Head of caudate nucleus (tissue), 42 donors: ENCODE measurements at regions not wholly inside any gene's neighbourhood (a gene's known extent, or its start where the extent isn't known, plus 50 kb on each side); places are given as distances from the start of the nearest gene placed in this dataset.
"Not testable (repeated sequence)": the region's sequence is repeated elsewhere in the genome, so short reads cannot be mapped to it uniquely, and the experiment has no call there.

Source experiments
- DNase-seq, 42 donors: peaks; one replicate each; pipeline versions ENCODE4 v3.0.0 to v3.0.0-alpha.2; 2020 to 2021; ENCODE audit warnings: mixed read lengths in 7 of 42
- intact Hi-C: fragments of 100-400 bp; cut with DNase I; formaldehyde crosslinking; loops from one replicate; pipeline ENCODE4 v1.15.0; 2022

DNA sequence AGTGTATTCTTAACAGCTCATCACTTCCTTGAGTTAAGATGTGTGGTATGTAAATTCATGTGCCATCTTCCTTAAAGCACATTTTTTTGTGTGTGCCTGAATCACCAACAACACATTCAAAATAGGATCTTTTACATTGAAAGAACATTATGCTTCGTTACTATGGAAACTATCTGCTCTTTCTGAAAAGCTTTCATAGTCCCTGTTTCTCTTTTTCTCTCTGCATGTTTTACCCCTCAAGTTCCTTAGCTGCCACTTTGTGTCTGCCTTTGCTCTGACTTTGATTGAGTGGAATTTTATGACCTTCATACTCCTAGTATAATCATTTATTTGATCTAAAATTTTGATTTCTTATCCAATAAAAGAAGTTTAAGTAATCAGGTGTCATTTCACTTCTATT lies 880.3 kb upstream of the FOXG1 start:
- intact Hi-C loops = no loop called here
- DNase-seq = no peak

DNA sequence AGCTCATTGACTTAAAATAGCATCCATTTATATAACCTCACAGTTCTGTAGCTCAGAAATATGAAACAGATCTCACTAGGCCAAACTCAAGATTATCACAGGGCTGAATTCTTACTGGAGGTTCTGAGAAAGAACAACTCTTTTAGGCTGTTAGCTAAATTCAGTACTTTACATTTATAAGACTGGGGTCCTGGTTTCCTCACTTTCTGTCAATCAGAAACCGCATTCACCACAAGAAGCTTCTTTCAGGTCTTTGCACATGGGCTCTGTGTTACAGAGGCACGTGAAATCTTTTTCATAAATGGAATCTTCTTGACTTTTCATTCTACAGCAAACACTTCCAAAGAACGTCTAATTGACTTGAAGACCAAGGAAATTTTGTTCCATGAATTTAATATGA lies 876.3 kb upstream of the FOXG1 start:
- intact Hi-C loops = no loop called here
- no peak for DNase-seq

DNA sequence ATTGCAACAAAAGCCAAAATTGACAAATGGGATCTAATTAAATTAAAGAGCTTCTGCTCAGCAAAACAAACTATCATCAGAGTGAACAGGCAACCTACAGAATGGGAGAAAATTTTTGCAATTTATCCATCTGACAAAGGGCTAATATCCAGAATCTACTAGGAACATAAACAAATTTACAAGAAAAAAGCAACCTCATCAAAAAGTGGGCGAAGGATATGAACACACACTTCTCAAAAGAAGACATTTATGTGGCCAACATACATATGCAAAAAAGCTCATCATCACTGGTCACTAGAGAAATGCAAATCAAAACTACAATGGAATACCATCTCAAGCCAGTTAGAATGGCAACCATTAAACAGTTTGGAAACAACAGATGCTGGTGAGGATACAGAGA lies 858.1 kb upstream of the FOXG1 start:
- intact Hi-C loops, DNase-seq: not testable (repeated sequence)

DNA sequence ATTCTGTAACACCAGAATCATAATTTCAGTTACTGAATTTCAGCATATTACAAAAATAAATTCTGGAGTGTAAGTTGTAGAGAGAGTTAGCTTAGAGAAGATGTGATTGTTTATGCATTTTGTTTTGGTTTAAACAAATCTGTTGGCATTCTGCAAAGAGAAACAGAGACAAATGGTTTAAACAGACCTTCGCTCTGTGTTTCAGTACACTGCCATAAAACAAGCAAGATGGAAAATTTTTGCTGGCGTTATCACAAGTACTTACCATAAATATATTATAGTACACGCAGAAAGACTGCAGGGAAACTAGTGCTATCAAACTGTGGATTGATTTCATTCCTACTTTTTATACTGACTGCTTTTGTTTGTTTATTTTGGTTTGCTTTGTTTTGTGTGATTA lies 850.3 kb upstream of the FOXG1 start:
- DNase-seq = no peak
- intact Hi-C loops = no loop called here

DNA sequence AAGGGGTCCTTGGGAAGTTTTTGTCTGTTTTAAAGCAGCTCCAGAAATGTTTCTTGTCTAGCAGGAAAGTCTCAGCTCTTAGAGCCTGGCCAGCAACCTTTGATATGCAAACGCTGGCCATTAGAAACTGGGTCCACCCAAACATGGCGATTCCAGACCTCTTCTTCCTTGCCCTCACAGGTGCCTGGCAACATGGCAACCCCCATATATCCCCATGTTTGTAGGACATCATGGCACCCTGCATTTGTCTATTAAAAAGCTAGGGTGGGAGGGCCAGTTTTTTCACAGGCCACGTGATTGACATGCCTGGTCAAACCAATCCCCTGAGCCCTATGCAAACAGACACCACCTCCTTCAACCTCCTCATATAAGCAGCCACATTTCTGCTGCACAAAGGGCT lies 848.7 kb upstream of the FOXG1 start:
- DNase-seq = no peak
- intact Hi-C loops = no loop called here

DNA sequence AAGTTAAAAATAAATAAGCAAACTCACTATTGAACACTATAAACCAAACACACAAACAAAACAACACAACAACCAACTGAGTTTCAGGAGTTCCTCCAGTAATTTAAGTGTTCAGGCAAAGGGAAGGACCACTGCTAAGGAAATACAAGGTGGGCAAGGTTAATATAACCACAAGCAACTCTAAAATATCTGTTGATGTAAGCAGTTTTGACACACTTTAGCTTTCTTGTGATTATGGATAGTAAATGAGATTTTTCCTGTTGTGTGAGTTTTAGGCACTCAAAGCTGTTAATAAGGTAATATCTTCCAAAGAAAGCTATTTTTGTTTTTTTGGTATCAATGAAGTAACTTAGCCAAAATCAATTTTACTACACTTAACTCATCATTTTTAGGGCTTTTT lies 839.1 kb upstream of the FOXG1 start:
- intact Hi-C loops = no loop called here

DNA sequence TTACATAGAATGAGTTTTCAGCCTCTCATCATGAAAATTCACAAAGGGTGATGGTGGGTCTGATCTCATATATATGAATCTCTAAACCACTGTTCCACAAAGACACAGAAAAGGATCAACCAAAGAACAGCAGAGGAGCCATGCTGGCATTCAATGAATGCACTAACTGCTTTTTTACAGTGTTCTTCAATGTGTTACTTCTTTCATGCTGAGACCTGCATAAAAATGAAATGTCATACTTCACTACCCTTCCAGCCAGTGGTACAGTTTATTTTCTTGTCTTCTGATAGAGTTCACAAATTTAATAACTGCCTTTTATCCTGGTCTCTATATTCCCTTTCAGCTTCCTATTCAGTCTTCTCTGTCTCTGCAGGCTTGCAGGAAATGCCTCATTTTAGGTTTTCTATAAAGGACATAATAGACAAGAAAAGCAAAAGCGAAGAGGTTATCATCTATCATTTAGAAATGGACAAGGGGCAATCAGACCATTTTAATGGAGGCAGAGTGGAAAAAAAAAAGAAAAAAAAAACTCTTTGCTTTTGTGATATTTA lies 836.7 kb upstream of the FOXG1 start:
- no peak for DNase-seq
- intact Hi-C loops = no loop called here

More for the DNA sequence above, 839.1 kb upstream of the FOXG1 start:
- DNase-seq = no peak

DNA sequence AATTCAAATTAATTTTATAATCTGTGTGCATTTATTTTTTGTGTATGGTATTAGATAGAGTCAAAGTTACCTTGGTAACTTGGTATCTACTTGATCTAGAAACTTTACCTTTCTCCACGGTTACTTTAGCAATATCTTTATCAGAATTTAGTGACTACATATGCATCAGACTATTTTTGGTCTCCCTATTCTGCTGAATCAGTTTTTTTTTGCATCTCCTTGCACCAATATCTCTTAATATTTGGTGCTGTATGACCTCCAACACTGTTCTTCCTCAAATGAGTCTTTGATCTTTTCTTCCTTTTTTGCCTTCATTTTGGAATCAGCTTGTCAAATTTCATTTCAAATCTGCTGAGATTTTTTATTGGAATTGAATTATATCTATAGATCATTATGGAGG lies 828.2 kb upstream of the FOXG1 start:
- no peak for DNase-seq
- intact Hi-C loops = no loop called here

DNA sequence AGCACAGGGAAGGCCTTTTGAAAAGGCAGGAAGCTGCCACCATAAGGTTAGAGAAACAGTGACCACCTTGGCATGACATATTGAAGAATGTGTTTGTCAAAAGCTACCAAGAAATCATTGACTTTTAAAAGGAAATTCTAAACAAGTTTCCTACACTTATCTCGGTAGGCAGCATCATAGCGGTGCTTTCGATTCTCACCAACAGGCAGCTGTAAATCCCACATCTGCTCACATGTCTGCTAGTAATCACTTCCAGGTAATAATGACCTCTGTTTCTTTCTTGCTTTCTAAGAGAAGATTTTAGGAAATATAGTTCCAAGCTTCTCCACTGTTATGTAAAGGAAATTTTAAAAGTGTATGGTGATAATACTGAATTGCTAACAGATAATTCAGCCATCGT lies 821.1 kb upstream of the FOXG1 start:
- intact Hi-C loops = no loop called here
- DNase-seq = no peak

DNA sequence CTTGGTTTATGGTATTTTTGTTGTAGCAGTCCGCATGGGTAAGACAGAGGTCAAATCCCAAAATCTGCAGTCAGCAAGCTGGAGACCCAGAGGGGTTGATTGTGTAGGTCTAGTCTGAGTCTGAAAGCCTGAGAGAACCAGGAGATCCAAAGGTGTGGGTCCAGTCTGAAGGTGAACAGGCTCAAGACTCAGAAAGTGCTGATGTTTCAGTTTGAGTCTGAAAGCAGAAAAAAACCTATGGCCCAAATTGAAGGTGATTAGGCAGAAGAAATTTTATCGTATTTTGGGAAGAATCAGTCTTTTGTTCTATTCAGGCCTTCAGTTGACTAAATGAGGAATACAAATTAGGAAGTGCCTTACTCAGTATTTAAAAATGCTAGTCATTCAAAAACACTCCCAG lies 807.8 kb upstream of the FOXG1 start:
- intact Hi-C loops = no loop called here
- no peak for DNase-seq

DNA sequence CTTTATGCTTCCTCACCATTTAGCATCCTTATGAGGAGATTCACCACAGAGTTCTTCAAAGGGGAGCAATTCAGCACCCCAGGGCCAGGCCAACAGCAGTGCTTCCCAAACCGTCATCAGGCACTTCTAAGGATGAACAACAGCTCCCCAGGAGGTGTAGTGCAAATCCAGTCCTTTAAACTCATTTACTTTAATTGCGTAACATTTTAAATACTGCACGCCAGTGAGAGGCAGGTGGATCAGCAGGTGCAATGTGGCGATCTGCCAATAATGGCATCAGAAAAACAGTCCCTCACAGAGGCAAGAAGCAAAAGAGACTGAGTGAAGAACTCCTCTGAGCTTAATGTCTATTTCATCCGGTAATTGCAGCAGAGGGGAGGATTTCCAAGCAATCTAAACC lies 770.9 kb upstream of the FOXG1 start:
- intact Hi-C loops = no loop called here
- DNase-seq = no peak

DNA sequence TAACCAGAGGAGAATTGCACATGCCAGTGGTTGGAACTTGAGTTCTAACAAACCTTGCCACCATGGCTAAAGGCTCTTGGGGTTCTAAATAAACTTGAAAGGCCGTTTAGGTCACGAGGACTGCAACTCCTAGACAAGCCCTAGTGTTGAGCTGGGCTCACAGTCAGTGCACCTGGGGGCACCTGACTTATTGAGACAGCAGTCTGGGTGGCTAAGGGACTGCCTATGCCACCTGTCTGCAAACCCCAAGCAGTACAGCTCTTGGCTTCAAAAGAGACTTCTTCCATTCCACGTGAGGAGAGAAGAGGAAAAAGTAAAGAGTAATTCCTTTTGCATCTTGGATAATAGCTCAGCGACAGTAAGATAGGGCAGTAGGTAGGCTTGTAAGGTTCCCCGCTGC lies 765.6 kb upstream of the FOXG1 start:
- DNase-seq = no peak
- intact Hi-C loops = no loop called here

DNA sequence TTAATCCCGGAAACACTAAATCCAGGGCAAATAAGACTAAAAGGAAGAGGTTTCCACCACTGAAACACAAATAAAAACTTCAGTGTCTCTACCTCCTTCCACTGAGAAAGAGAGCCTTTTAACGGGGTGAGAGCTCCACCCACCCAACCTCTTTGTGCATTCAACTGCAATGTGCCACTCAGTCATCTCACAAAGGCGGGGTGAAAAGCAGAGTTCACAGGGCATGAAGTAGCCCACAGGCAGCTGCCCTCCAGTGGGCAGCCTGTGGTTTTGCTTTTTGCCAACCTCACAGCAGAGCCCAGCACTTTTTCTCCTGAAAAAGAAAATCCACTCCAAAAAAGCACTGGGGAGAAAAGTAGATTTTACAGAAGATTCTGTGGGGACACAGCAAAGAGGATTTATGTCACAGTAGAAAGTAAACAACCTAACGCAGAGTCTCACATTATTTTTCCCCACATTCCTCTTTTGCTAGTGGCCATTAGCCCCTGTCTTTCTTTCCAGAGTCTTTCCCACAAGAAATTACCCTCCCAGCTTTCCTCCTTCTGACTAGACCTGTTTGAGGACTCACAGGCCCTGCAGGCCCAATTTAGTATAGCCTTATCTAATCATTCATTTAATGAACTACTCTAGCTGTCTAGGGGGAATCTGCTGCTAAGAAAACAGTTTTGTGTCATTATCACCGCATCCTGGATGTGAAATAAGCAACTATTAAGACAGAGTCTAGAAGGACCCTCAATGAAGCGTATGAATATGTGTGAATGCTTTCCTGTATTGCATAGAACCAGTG lies 753.8 kb upstream of the FOXG1 start:
- intact Hi-C loops = no loop called here
- DNase-seq = no peak

DNA sequence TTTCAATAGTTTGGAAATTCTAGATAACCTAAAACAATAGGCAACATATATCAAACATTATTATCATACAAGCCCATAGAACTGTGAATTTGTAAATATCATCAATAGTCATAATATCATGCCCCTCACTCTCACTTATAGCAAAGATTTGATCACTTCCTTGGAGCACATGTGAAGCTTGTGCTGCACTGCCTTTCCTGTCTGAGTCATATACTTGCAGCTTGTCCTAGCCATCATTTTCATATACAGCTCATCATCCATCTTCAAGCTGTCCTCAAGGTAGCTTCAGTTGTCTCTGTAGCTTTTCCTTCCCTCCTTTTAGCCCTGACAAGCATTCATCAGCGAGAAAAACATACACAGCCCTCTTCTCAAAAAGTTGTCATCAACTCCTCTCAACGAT lies 746.5 kb upstream of the FOXG1 start:
- no peak for DNase-seq
- intact Hi-C loops = no loop called here

DNA sequence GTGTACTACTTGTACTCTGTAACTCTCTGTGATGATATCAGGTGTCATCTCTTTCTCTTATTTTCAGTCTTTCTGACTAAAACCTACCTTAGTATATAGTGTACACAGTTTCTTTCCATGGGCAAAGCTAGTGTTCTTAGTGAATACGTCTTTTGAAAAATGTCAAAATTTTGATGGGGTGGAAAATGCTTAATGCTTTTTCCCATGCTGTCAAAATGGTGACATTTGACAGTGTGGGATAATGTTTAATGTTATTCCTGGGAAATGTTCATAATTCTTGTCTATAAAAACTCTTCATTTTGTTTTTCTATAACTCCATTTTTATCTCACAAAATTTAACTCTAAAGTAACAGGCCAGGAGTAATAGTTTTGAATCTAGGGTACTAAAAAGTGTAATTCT lies 742.7 kb upstream of the FOXG1 start:
- no peak for DNase-seq
- intact Hi-C loops = no loop called here

DNA sequence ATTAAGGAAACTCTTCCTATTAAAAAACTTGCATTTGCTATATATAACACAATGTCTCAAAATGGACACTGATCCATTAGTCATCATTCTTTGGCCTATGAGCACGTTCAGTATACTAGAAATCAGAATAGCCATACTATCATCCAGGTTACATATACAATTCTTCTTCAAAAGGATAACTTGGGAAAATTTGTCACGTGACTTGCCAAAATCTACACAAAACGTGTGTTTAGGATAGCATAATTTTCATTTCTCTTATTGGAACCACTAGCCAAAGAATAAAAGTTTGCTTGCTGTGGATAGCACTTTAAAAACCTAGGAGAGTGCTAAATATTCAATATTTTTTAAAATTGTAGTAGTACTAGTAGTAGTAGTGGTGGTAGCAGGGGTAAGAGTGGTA lies 714.3 kb upstream of the FOXG1 start:
- DNase-seq = no peak

DNA sequence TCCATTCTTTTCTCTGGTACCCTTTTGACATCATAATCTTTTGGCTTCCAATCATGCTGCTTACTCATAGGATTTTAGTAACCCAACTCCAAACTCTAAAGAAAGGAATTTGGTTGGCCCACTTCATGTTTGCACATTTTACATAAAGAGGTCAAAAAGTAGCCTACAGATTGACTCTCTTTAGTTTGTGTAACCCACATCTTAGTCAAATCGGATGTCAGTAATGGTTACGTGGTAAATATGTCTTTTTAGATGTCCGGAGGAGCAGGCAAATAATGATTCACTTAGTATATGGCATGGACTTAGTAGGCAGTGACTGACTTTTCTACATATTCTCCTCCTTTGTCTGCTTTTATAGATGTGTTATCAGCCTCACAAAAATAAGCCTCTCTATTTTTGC lies 711.6 kb upstream of the FOXG1 start:
- intact Hi-C loops = no loop called here

More for the DNA sequence above, 714.3 kb upstream of the FOXG1 start:
- intact Hi-C loops = no loop called here

DNA sequence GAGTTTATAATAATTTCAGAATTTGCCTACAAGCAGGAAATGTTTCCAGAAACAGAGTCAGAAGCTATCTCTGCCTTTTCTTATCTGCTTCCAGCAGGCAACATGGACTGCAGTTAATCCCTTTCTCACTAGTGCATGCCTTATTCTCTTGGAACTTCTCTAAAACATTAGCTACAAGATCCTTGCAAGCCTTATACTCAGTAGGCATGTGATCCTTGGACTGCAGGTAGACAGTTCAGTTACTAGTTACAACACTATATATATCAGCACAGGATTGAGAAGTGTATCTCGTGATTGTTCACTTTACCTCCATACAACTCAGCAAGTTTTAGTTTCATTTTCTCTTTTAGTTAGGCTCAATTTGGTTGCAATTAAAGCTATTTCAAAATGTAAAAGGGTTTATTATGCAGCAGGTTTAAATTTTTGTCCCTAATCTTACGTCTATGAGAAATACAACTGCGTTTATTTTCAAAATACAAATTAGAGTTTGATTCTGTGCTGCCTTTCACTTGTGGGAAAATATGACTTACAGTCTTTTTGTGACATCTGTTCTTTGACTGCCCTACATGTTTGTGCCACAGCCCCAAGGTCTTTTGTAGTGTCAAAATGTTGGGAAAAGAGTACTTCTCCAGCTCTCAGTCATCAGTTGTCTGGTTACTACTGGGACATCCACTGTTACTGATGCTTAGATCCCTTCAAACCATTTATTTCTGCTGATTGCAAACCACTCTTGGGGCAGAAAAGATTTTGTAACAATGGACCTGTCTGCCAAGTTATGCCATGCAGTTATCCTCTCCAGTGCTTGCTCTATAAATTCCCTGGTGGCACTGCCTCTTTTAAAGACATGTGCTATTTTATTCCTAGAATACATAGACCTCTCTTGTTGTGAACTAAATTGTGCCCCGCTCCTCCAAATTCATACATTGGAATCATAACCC lies 709.0 kb upstream of the FOXG1 start:
- peak in 2 of 42 donors; percentile 1 to 3 for DNase-seq
- intact Hi-C loops = no loop called here

More for the DNA sequence above, 711.6 kb upstream of the FOXG1 start:
- DNase-seq = no peak

DNA sequence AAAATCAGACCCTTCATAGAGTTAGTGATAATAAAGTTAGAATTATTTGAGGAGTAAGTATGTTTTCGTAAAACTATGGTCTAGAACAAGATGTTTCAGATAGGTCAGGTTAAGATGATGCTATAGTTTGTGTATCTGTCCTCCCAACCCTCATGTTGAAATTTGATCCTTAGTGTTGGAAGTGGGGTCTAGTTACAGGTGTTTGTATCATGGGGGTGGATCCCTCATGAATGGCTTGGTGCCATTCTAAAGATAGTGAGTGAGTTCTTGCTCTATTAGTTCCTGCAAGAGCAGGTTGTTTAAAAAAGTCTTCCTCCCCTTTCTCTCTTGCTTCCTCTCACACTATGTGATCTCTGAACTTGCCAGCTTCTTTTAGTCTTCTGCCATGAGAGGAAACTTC lies 707.3 kb upstream of the FOXG1 start:
- intact Hi-C loops = no loop called here

DNA sequence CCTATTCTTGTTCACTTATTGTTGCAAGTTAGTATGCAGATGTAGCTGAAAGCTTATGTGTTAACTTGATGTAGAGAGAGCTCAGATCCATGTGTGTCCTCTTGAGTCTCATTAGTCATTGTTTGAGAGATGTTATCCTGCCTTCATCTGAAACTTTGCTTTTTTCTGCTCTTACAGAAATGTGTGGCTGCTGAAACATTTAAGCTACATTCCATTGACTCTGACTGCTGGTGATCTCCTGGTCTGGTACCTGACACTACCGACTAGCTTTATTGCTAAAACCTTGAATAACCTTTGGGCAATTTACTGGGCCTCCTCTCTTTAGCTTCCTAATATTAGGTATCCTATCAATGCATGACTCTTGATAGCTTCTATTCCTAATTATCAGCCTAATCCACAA lies 705.6 kb upstream of the FOXG1 start:
- no peak for DNase-seq
- intact Hi-C loops = no loop called here

More for the DNA sequence above, 707.3 kb upstream of the FOXG1 start:
- DNase-seq = no peak
